ENCODE measurements at regions not wholly inside any gene's neighbourhood (a gene's known extent, or its start where the extent isn't known, plus 50 kb on each side); places are given as distances from the start of the nearest gene placed in this dataset.

DNA sequence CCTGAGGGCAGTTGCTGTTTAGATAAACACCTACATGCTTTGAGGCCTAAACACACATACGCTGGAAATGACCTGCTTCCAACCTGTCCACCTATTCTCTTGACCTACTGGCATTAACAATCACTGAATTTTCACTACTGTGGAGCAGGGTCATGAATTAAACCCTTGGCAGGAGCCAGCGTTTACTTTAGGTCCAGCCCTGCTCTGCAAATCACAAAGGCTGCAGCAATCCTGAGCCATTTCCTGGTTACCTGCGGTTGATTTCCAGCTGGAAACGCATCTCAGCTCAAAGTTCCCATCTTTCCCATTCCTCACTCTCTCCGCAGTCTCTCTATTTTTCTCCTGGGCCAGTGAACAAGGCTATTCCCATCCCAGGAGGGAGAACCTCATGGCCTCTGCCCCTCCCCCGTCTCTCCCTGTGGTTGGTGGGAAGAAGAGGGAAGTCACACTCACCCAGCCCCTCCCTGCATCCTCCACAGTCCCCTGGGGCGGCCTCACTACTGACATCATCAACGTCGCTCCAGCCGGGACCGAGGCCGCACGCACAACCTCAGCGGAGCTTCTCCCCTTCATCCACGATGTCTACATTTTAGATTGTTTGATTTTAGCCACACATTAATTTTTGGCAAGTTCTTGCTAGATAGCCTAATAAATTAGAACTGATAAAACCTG is 84.5 kb upstream of the SNTG2 start:
- no peak for TF ChIP-seq POLR2AphosphoS5 (IDR thresholded peaks at IDR 0.05; ENCODE audit: low read depth, low read length)
- TF ChIP-seq, protein P1, sequence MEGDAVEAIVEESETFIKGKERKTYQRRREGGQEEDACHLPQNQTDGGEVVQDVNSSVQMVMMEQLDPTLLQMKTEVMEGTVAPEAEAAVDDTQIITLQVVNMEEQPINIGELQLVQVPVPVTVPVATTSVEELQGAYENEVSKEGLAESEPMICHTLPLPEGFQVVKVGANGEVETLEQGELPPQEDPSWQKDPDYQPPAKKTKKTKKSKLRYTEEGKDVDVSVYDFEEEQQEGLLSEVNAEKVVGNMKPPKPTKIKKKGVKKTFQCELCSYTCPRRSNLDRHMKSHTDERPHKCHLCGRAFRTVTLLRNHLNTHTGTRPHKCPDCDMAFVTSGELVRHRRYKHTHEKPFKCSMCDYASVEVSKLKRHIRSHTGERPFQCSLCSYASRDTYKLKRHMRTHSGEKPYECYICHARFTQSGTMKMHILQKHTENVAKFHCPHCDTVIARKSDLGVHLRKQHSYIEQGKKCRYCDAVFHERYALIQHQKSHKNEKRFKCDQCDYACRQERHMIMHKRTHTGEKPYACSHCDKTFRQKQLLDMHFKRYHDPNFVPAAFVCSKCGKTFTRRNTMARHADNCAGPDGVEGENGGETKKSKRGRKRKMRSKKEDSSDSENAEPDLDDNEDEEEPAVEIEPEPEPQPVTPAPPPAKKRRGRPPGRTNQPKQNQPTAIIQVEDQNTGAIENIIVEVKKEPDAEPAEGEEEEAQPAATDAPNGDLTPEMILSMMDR (IDR thresholded peaks at IDR 0.05) = no peak
- TF ChIP-seq, protein P2, sequence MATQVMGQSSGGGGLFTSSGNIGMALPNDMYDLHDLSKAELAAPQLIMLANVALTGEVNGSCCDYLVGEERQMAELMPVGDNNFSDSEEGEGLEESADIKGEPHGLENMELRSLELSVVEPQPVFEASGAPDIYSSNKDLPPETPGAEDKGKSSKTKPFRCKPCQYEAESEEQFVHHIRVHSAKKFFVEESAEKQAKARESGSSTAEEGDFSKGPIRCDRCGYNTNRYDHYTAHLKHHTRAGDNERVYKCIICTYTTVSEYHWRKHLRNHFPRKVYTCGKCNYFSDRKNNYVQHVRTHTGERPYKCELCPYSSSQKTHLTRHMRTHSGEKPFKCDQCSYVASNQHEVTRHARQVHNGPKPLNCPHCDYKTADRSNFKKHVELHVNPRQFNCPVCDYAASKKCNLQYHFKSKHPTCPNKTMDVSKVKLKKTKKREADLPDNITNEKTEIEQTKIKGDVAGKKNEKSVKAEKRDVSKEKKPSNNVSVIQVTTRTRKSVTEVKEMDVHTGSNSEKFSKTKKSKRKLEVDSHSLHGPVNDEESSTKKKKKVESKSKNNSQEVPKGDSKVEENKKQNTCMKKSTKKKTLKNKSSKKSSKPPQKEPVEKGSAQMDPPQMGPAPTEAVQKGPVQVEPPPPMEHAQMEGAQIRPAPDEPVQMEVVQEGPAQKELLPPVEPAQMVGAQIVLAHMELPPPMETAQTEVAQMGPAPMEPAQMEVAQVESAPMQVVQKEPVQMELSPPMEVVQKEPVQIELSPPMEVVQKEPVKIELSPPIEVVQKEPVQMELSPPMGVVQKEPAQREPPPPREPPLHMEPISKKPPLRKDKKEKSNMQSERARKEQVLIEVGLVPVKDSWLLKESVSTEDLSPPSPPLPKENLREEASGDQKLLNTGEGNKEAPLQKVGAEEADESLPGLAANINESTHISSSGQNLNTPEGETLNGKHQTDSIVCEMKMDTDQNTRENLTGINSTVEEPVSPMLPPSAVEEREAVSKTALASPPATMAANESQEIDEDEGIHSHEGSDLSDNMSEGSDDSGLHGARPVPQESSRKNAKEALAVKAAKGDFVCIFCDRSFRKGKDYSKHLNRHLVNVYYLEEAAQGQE (IDR thresholded peaks at IDR 0.05; ENCODE audit: insufficient read depth in 1 of 2, low read depth in 2 of 2, low read length in 1 of 2) = no peak
